GM21515 (cell line): ENCODE measurements at regions not wholly inside any gene's neighbourhood (a gene's known extent, or its start where the extent isn't known, plus 50 kb on each side); places are given as distances from the start of the nearest gene placed in this dataset.

ENCODE experiments used
- ATAC-seq: cut with Tn5 transposase; IDR thresholded peaks from one replicate; pipeline ENCODE4 v1.9.1; 2021; ENCODE audit not compliant: unreplicated experiment

DNA sequence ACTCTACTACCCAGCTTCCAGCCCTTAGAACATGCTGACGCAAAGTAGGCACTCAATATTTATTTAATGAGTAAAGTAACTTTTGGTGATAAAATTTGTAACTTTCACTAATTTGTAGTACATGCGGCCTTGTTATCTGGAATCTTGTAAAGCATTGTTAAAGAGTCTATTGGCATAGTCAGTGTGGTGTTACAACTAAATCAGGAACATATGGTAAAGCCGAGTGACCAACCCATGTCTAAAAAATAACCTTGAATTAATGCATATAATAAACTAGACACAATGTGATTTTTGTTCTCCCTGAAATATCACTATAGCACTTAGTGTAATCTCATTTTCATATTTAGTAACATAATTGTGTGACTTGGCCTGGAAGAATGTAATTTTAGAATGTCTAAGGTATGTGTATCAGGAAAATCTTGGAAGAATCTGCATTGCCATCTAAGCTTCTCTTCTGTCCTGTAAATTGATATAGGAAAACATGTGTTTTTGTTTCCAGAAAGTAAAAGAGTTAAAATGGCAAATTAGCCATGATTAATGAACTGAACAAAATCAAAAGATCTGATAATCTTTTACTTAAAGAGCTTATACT, 256.7 kb upstream of the GNAI1 start:
- ATAC-seq, result no peak

DNA sequence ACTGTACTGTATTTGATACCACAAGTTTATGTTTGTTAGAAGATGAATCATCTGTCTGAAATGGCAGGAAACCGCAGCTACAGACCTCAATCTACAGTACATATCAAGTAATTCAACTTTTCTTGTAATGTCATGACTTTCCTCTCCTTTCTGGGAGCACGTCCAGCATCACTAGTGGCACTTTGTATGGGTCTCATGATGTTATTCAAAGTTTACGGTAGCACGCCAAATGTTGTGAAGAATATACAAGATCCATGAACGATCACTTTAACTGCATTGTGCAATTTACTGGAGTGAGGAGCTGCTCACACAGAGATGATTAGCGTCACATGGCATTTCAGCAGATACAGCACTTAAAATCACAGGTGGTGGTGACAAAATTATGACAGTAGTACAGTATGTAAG, 257.8 kb upstream of the GNAI1 start:
- no peak for ATAC-seq

DNA sequence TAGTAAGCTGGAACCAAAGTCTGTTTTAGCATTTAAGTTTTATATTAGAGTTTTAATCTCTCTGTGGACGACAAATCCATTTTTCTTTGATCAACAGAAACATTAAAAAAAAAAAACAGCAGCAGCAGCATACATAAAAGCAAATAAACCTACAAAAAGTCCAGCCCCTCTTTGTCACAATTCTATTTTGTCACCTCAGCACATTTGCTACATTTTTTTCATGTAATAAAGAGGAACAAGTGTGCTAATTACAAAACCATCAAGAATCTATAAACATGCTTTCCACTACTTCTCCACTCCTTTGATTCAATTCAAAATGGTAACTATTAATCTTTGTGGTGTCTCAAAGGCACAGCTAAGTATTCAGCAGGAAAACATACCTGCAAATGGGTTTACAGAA, 259.8 kb upstream of the GNAI1 start:
- no peak for ATAC-seq

DNA sequence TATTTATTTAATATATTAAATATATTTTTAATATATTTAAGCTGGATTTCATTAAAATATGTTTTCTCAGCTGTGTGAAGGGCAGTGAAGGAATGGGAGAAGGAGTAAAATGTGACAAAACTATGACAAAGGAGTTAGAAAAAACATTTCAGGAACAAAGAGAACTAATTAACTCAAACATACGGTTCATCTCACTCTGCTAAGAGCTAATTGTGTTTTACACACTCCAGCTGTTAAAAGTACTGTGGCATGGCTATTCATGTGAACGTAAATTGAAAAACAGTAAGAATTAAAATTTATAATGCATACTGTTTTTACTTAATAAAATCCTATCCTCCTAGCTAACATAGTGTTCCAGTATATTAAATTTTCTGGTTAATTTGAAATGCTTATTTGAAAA, 262.5 kb upstream of the GNAI1 start:
- no peak for ATAC-seq

DNA sequence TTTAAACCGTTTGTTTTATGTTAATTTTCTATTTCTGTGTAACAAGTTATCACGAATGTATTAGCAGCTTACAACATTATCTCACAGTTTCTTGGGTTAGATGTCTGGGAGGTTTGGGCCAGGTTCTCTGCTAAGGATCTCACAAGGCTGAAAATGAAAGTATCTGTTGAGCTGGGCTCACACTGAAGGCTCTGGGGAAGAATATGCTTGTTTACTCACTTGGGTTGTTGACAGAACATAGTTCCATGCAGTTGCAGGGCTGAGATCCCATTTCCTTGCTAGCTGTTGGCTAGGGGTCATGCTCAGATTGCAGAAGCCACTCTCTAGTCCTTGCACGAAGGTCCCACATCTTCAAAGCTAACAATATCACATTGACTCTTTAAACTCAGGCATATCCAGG, 266.6 kb upstream of the GNAI1 start:
- no peak for ATAC-seq

DNA sequence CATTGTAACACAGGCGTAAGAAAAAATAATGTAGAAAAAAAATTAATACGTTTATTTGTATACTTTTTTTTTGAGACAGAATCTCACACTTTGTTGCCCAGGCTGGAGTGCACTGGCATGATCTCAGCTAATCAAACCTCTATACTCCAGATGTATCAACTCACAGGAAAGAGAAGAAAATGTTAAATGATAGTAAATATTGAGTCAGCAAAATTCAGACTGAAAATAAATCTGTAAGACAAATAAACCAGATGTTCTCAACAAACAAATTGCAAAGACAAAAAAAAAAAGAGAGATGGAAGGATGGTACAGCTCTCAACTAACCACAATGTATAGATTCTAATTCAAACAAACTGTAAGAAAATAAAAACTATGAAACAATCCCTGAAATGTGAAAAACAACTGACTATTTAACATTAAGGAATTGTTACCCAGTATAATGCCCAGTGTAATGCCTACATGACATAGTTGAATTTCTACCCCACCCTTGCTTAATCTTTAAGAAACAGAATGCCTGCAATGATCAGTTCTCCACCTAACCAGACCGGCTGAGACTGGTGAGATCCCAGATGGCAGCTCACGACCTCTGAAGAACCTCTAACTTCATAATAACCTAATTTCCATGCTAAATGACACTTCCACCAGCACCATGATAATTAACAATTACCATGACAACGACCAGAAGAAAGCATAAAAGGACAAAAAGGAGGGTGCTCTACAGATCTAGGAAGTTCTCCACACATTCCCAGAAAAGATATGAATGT, 272.0 kb upstream of the GNAI1 start:
- no peak for ATAC-seq

DNA sequence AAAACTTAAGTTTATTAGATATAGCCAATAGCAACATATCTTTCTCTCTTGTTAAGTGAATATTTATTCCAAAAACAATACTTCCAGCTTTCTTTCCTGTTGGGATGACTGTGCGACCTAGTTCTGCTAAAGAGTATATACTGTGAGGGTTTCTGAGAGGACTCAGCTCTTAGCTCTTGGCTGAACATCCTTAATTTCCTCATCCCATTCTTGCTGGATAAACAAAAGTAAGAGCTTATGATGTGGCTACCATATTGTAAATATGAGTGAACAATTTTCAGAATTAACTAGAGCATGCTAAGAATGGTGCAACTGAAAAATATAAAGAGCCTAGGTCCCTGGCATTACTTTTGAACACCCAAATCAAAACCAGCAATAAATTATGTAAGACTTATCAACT, 279.5 kb upstream of the GNAI1 start:
- no peak for ATAC-seq

DNA sequence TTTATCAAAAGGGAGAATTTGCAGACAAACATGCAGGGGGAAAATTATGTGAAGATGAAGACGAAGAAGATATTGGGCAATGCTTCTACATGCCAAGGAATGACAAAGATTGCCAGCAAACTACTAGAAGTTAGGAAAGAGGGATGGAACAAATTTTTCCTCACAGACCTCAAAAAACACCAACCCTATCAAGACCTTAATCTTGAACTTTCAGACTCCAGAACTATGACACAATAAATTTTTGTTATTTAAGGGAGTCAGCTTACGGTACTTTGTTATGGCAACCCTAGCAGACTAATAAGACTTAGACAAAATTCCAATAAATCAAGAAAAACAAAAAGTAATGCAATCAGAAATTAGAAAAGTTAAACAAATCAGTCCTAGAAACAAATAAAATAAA, 280.0 kb upstream of the GNAI1 start:
- ATAC-seq, result no peak

DNA sequence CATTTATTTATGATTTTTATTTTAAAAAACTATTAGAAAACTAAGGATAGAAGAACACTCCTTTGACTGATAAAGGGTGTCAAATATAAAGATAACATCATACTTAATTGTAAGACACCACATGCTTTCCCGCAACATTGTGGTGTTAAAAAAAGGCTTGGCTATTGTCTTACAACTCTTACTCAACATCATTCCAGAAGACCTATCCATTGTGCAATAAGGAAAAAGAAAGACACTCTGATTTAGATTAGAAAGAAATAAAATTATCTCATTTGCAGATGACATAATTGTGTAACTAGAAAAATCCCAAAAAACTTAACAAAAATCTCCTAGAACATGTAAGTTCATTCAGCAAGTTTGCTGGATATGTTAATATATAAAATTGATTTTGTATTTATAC, 296.7 kb upstream of the GNAI1 start:
- ATAC-seq, result no peak

DNA sequence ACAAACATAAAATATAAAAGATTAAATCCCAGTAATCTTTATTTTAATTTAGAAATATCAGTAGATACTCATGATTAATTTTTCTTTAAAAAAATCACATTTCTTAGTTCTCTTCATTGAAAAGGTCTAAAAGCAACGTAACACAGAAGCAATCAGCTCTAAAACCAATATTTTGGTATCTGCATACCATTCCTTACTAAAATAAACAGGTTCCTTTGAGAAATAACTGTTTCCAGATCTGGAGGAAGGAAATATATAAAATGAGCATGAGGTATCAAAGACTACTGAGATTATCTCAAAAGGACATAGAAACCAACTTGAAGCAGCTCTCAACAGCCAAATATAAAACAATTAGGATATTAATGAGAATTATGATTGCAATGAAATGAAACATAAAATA, 301.0 kb upstream of the GNAI1 start:
- no peak for ATAC-seq

DNA sequence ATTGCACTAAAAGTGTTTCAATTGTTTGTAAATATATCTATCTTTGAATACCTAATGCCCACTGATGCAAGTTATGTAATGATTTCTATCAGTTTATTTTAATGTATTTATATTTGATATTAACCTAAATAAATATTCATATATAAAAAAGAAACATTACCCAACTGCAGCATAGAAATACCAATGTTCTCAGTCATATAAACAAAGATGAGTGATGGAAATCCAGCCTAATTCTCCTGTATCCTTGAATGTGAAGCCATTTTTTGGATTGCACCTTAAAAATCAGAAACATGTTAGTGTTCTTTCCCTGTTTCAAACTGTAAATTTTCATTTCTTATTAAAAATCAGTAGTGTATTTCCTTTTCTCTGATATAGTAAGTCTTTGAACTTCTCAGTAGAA, 305.8 kb upstream of the GNAI1 start:
- no peak for ATAC-seq

DNA sequence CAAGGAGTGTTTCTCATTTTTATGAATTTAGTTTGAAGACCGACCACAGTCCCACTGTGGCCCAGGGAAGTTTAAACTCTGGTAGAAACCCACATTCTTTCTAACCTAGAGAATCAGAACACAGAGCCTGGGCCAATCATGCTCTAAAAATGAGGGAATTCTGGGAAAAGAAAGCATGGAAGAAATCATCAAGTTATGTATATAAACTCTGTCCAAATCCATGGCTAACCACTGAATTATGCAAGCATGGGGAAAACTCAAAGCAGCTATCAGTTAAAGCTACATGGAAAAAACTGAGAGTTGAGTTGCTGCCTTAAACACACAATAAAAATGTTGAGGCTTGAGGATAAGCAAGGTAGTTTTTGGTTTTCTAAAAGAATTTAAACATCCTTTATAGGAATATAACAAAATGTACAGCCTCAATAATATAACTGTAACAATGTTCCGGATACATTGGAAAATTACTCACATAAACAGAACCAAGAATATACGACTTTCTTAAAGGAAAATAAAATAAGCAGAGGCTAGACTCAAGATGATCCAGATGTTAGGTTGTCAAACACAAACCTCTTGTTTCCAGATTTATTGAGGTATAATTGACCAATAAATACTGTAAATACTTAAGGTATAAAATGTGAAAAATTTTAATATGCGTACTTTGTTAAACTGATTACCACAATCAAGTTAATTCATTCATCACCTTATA, 311.2 kb upstream of the GNAI1 start:
- ATAC-seq, result no peak

DNA sequence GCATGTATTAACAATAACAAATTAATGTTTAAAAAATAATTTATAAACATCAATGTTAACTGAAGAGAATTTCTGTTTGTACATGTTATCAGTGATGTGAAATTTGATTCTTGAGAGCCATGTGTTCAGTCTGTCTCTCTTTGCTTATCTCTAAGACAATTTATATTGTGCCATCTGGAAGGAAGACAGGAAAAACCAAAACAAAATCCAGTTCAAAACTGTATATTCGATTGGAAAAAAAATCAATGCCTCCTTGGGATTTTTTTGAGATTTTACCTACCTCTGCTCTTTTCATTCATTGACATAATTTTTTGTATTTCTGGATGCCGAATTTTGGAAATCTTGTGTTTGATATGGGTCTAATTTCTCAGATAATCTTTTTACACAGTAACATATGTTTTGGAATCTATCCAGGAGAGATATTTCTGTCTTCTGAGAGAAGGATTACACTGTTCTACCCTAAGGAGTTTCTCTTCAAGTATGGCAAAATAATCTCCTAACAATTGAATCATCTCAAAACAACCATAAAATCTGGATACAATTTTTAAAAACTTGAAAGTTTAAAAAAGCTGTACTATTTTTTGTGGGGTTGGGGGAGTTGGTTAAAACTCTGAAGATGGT, 311.9 kb upstream of the GNAI1 start:
- ATAC-seq, result no peak

DNA sequence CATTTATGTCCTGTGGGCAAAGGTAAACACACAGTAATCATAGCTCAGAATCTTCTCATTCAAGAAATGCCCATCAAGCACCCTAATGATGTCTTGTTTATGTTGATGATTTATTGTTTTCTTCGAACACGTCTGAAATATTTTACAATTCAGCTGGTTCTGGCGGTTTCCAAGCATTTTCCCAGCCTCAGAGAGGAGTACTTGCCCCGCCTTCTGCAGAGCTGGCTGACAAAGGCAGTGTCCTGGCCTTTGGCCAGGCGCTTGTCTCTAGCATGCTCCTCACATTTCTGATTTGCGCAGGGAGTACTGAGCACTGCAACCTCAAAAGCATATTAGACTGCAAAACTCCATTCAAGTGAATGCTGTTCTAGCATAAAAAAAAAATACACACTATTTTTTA, 314.2 kb upstream of the GNAI1 start:
- ATAC-seq, result no peak

DNA sequence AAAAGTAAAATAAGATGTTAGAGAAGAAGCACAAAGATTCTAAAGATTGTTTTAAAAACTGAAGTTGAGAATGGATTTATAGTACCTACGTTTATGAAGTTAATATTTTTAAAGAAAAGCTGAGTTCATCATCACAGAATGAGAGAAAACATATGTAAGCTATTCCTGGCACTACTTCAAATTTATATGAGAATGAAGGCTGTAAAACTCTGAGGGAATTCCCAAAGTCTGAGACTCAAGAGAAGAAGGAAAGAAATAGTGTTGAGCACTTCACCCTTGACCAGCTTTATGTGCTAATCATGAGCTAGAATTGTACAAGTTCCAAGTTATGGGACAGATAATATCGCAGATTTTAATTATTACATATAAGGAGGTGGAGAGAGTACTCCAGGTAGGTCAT, 323.7 kb upstream of the GNAI1 start:
- no peak for ATAC-seq

DNA sequence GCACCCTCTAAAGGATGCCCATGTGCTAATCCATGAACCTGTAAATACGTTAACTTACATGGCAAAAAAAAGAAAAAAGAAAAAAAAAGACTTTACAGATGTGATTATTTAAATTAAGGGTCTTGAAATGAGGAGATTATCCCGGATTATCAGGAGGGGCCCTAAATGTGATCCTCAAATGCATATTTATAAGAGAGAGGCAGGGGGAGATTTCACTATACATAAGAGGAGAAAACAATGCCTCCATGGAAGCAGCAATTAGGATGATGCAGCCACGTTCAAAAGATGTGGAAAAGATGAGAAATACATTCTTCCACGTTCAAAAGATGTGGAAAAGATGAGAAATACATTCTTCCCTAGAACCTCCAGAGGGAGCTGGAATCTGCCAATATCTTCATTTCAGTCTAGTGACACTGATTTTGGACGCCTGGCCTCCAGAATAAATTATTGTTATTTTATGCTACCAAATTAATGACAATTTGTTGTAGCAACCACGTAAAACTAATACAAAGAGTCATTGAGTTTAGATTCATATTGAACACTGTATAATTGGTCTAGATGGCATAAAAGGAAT, 328.4 kb upstream of the GNAI1 start:
- no peak for ATAC-seq

DNA sequence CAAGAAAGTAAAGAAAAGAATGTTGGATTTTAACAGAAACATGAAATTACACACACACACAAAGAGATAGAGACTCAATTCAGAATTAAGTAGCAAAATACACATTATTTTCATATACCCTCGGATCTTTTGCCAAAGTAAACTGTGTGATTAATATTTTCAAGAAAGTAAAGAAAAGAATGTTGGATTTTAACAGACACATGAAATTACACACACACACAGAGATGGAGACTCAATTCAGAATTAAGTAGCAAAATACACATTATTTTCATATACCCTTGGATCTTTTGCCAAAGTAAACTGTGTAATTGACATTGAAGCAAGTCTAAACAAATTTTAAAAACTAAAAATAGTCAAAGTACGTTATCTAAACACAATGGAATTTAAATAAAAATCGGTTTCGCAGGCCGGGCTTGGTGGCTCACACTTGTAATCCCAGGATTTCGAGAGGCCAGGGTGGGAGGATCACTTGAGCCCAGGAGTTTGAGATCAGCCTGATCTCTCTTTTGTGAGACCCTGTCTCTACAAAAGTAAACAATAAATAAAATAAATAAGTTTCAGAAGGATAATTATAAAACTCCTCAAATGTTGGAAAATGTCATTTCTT, 337.3 kb upstream of the MAGI2 start:
- no peak for ATAC-seq

DNA sequence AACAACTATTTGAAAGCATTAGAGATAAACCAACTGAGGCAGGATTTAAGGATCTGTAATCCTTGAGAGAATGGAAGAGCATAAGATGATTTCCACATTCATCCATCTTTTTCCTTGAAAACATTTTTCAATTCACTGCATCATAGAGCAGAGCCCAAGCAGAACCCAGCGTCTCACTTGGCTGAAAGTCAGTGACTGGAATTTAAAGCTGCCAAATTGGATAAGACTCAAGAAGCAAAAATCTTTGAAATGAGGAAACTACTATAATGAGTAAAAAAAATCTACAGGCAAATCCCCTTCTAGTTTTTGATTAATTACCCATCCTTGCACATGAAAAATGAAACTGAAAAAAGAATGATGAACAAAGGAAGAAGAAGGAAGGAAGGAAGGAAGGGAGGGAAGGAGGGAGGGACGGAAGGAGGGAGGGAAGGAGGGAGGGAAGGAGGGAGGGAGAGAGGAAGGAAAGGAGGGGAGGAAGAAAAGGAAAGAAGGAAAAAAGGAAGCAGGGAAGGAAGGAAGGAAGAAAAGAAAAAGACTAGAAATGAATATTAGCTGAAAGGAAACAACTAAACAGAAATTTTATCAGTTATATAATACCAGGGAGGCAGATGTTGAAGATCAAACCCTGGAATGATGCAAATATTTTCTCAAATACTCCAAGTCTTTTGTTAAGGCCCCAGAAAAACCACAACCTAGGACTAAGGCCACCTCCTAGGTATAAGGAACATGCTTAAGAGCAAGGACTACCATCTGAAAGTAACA, 336.3 kb upstream of the MAGI2 start:
- ATAC-seq, result no peak

DNA sequence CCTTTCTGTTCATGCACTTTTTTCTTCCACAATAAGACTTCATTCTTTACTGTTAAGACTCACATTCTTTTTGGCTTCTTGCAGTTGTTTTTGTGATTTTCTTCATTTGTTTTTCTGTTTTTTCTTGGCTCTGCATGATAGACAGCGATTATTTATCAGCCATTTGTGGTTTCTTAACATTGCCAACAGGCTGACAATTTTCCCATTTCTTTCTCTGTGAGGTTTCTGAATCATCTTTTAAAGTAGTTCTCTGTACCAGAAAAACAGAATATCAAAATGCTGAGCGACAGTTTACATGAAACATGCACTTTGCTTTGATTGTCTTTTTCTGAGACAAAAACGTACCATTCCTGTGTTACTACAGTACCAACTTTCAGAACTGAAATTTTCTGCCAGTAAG, 334.2 kb upstream of the MAGI2 start:
- no peak for ATAC-seq

DNA sequence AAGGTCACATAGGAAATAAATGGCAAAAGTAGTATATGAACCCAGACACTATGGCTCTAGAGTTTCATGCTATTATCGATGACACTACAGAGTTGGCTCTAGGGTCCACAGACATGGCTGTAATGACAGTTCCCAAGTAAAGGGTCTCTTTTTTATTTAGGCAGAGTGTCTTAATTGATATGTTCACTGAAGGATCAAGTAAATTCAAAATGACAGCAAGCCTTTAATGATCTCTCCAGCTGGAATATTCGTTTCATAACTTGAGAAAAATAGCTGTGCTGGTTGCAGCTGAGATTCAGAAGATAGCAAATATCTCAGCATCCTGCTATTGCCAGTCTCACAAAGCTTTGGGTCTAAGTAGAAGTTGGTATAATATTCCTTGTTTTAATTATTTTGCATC, 333.6 kb upstream of the MAGI2 start:
- no peak for ATAC-seq

DNA sequence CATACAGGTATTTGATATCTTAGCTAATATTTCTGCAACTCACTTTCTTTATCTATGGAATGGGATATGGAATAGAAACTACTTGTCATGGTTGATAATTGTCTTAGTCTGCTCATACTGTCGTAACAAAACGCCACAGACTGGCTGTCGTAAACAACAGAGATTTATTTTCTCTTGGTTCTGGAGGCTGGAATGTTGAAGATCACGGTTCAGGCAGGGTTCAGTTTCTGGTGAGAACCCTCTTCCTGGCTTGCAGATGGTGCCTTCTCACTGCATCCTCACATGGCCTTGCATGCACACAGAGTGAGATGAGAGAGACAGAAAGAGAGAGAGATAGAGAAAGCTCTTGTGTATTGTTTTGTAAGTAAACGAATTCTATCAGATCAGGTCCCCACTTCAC, 332.7 kb upstream of the MAGI2 start:
- no peak for ATAC-seq
